22Rv1 (cell line): ENCODE measurements at regions not wholly inside any gene's neighbourhood (a gene's known extent, or its start where the extent isn't known, plus 50 kb on each side); places are given as distances from the start of the nearest gene placed in this dataset.

Experiments used
- H3K27ac ChIP-seq: fragments of 450-650 bp; 2 replicates; pipeline ENCODE4 v1.5.1; 2017
- CTCF ChIP-seq: fragments of 450-650 bp; IDR thresholded peaks from 2 replicates; pipeline ENCODE4 v1.5.1; 2017; ENCODE audit warnings: mild to moderate bottlenecking
- ZFX ChIP-seq: fragments of 450-650 bp; IDR thresholded peaks from 2 replicates; pipeline ENCODE4 v1.6.1; 2017; ENCODE audit warnings: antibody characterized with exemption, borderline replicate concordance

- TF ChIP-seq CTCF (no peak), ZFX (no peak)
- no peak overlapping the region for H3K27ac ChIP-seq
Observed at GRCh38 chr11:87970762-87971161, 204.5 kb downstream of the RAB38 start.

GRCh38 chr11:87967459-87967858 lies 207.8 kb downstream of the RAB38 start:
- TF ChIP-seq CTCF, result no peak
- TF ChIP-seq ZFX, result no peak
- H3K27ac ChIP-seq, result no peak overlapping the region

GRCh38 chr11:87966694-87967093 lies 208.5 kb downstream of the RAB38 start:
- no peak for TF ChIP-seq ZFX
- TF ChIP-seq CTCF, result no peak
- no peak overlapping the region for H3K27ac ChIP-seq

- TF ChIP-seq ZFX, result no peak
- no peak for TF ChIP-seq CTCF
- H3K27ac ChIP-seq, result no peak overlapping the region
Observed at GRCh38 chr11:87966216-87966615, 209.0 kb downstream of the RAB38 start.

GRCh38 chr11:87961606-87962005 lies 213.6 kb downstream of the RAB38 start:
- TF ChIP-seq ZFX, result no peak
- TF ChIP-seq CTCF, result no peak
- no peak overlapping the region for H3K27ac ChIP-seq

GRCh38 chr11:87957961-87958360 lies 217.3 kb downstream of the RAB38 start:
- no peak for TF ChIP-seq CTCF
- TF ChIP-seq ZFX, result no peak
- H3K27ac ChIP-seq, result no peak overlapping the region

GRCh38 chr11:87954476-87954875 lies 220.8 kb downstream of the RAB38 start:
- TF ChIP-seq CTCF (no peak), ZFX (no peak)

More at GRCh38 chr11:87954476-87954875, 220.8 kb downstream of the RAB38 start:
- no peak overlapping the region for H3K27ac ChIP-seq
